Liver (tissue), 8 donors: ENCODE measurements at regions not wholly inside any gene's neighbourhood (a gene's known extent, or its start where the extent isn't known, plus 50 kb on each side); places are given as distances from the start of the nearest gene placed in this dataset.

Source experiments
- DNase-seq: peaks from one replicate; pipeline ENCODE4 v3.0.0-alpha.2; 2017; ENCODE audit warnings: low spot score
- H3K27ac ChIP-seq, 2 donors: one replicate each; pipeline ENCODE4 v1.7.0; 2013; ENCODE audit warnings: inconsistent platforms in 2 of 2, low read length in 2 of 2, control low read depth in 1 of 2, low read depth in 1 of 2, mild to moderate bottlenecking in 1 of 2
- H3K27me3 ChIP-seq, 4 donors: one replicate each; pipeline versions ENCODE4 v1.6.1 to v1.7.0; 2013; ENCODE audit warnings: low read length in 3 of 4, inconsistent platforms in 1 of 4, mild to moderate bottlenecking in 1 of 4, moderate library complexity in 1 of 4; ENCODE audit not compliant: control insufficient read depth in 4 of 4, insufficient read depth in 4 of 4
- H3K36me3 ChIP-seq, 4 donors: one replicate each; pipeline versions ENCODE4 v1.6.1 to v1.7.0; 2013; ENCODE audit warnings: low read length in 3 of 4, mild to moderate bottlenecking in 3 of 4, low read depth in 1 of 4, moderate library complexity in 1 of 4; ENCODE audit not compliant: control insufficient read depth in 4 of 4, insufficient read depth in 3 of 4
- H3K4me1 ChIP-seq, 4 donors: one replicate each; pipeline versions ENCODE4 v1.6.1 to v1.7.0; 2013; ENCODE audit warnings: low read length in 3 of 4, mild to moderate bottlenecking in 3 of 4, moderate library complexity in 1 of 4; ENCODE audit not compliant: control insufficient read depth in 4 of 4, insufficient read depth in 4 of 4
- H3K4me3 ChIP-seq, 3 donors: one replicate each; pipeline versions ENCODE4 v1.6.1 to v1.7.0; 2013; ENCODE audit warnings: low read length in 3 of 3, control low read depth in 1 of 3, low read depth in 1 of 3, mild to moderate bottlenecking in 1 of 3
- H3K9ac ChIP-seq, 2 donors: one replicate each; pipeline ENCODE4 v1.7.0; 2013; ENCODE audit warnings: low read length in 2 of 2, mild to moderate bottlenecking in 2 of 2, moderate library complexity in 2 of 2, control low read depth in 1 of 2, low read depth in 1 of 2
- H3K9me3 ChIP-seq, 4 donors: one replicate each; pipeline versions ENCODE4 v1.6.1 to v1.7.0; 2013; ENCODE audit warnings: low read length in 3 of 4; ENCODE audit not compliant: control insufficient read depth in 4 of 4
- CTCF ChIP-seq: fragments of 150-350 bp; IDR thresholded peaks from 2 replicates; pipeline ENCODE4 v1.5.1; 2017; ENCODE audit warnings: improper control_type of control experiment, low read depth, low read length; ENCODE audit not compliant: missing input control
- EGR1 ChIP-seq, 2 donors: IDR thresholded peaks; 2 replicates each; pipeline ENCODE4 v1.6.1; 2016 to 2018; ENCODE audit warnings: antibody characterized with exemption in 2 of 2, low read depth in 2 of 2
- FOXA1 ChIP-seq: IDR thresholded peaks from 2 replicates; pipeline ENCODE4 v1.6.1; 2016; ENCODE audit warnings: antibody characterized with exemption
- FOXA2 ChIP-seq: IDR thresholded peaks from 2 replicates; pipeline ENCODE4 v1.6.1; 2016; ENCODE audit warnings: antibody characterized with exemption
- HNF4A ChIP-seq, 2 donors: conservative IDR thresholded peaks; 2 replicates each; pipeline ENCODE4 v1.6.1; 2016; ENCODE audit warnings: antibody characterized with exemption in 2 of 2, mild to moderate bottlenecking in 2 of 2
- HNF4G ChIP-seq: IDR thresholded peaks from 2 replicates; pipeline ENCODE4 v1.6.1; 2016; ENCODE audit warnings: antibody characterized with exemption
- JUND ChIP-seq, 2 donors: IDR thresholded peaks; 2 replicates each; pipeline ENCODE4 v1.6.1; 2016; ENCODE audit warnings: antibody characterized with exemption in 2 of 2
- MAX ChIP-seq: IDR thresholded peaks from 2 replicates; pipeline ENCODE4 v1.6.1; 2016; ENCODE audit warnings: antibody characterized with exemption
- NR2F2 ChIP-seq: IDR thresholded peaks from 2 replicates; pipeline ENCODE4 v1.6.1; 2016; ENCODE audit warnings: antibody characterized with exemption
- REST ChIP-seq: IDR thresholded peaks from 2 replicates; pipeline ENCODE4 v1.6.1; 2016; ENCODE audit warnings: antibody characterized with exemption, mild to moderate bottlenecking
- RXRA ChIP-seq, 2 donors: IDR thresholded peaks; 2 replicates each; pipeline ENCODE4 v1.6.1; 2017 to 2018; ENCODE audit warnings: antibody characterized with exemption in 2 of 2, mild to moderate bottlenecking in 1 of 2
- SP1 ChIP-seq: IDR thresholded peaks from 2 replicates; pipeline ENCODE4 v1.6.1; 2018; ENCODE audit warnings: antibody characterized with exemption, mild to moderate bottlenecking
- TAF1 ChIP-seq: conservative IDR thresholded peaks from 2 replicates; pipeline ENCODE4 v1.6.1; 2016; ENCODE audit warnings: antibody characterized with exemption, mild to moderate bottlenecking
- YY1 ChIP-seq: IDR thresholded peaks from 2 replicates; pipeline ENCODE4 v1.6.1; 2016; ENCODE audit warnings: antibody characterized with exemption, mild to moderate bottlenecking
- WGBS: extraction: QIAGEN DNeasy Blood & Tissue Kit; methylation state at CpG from one replicate; pipeline ENCODE4 v1.1.7; 2013; 5-methylcytosine and 5-hydroxymethylcytosine counted together
- donor health status: healthy.
- donor health status: healthy.
- donor health status: healthy.
- donor health status: healthy.
- donor health status: healthy.

DNA sequence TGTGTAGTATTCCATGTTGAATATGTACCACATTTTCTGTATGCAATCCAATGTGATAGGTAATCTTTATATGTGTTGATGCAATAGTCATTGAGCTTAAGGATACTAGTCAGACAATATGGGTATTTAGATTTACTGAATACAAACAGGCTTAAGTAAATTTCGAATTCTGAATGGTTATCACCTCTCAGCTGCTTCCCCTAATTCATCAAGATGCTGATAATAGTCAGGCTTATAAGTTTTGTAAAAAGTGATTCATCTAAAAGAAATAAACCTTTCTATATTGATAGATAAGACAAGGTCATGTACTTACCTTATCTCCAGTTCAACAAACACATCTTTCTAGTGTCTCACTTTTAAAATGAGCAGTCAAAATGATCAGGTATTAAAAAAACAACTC, 205.5 kb downstream of the CASP12 start:
- WGBS: 44% methylated on average over 1 of the region's 1 CpG
- no peak for DNase-seq
- Histone ChIP-seq H3K27ac (no peak overlapping the region), H3K4me1 (no peaks in the 10 kb centered on the region), H3K4me3 (no peak overlapping the region), H3K36me3 (no peaks in the 10 kb centered on the region), H3K27me3 (no peaks in the 10 kb centered on the region), H3K9ac (no peak overlapping the region), H3K9me3 (no peaks in the 10 kb centered on the region)
- TF ChIP-seq HNF4G: no peak
- no peak for TF ChIP-seq SP1
- TF ChIP-seq NR2F2: no peak
- no peak for TF ChIP-seq YY1
- TF ChIP-seq EGR1 (IDR thresholded peaks at IDR 0.05; ENCODE audit: low read depth in 2 of 2): no peak
- TF ChIP-seq REST: no peak
- no peak for TF ChIP-seq FOXA1

DNA sequence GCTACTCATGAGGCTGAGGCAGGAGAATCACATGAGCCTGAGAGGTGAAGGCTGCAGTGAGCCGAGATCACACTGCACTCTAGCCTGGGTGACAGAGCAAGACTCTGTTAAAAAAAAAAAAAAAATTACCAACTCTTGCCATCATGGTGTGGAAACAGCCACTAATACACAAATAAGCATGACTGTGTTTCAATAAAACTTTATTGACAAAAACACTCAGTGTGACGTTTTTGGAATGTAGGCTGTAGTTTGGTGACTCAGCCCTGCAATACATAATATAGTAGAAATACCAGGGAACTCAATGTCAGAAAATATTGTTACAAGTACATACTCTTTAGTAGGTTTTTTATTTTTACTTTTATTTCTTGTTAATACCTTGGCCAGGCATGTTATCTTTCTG, 207.1 kb downstream of the CASP12 start:
- 60% methylated on average over 2 of the region's 2 CpGs for WGBS

More for the DNA sequence above, 207.1 kb downstream of the CASP12 start:
- Histone ChIP-seq H3K36me3 (no peaks in the 10 kb centered on the region), H3K9me3 (no peaks in the 10 kb centered on the region), H3K4me1 (no peaks in the 10 kb centered on the region), H3K27ac (no peak overlapping the region), H3K27me3 (no peaks in the 10 kb centered on the region), H3K9ac (no peak overlapping the region), H3K4me3 (no peak overlapping the region)
- TF ChIP-seq FOXA1: no peak
- TF ChIP-seq JUND (IDR thresholded peaks at IDR 0.05): no peak
- no peak for TF ChIP-seq TAF1
- no peak for TF ChIP-seq RXRA (IDR thresholded peaks at IDR 0.05)
- no peak for TF ChIP-seq NR2F2
- no peak for TF ChIP-seq MAX
- TF ChIP-seq SP1: no peak
- TF ChIP-seq FOXA2: no peak
- no peak for TF ChIP-seq EGR1 (IDR thresholded peaks at IDR 0.05; ENCODE audit: low read depth in 2 of 2)
- TF ChIP-seq HNF4A (conservative IDR thresholded peaks at IDR 0.05): no peak
- no peak for TF ChIP-seq YY1
- TF ChIP-seq HNF4G: no peak
- no peak for TF ChIP-seq CTCF
- DNase-seq: no peak
